GM12878 (cell line): ENCODE measurements at regions not wholly inside any gene's neighbourhood (a gene's known extent, or its start where the extent isn't known, plus 50 kb on each side); places are given as distances from the start of the nearest gene placed in this dataset.

ENCODE experiments used
- ATAC-seq: fragments of 200-7000 bp; cut with Tn5 transposase; 3 replicates; pipeline ENCODE4 v1.9.1; 2020; ENCODE audit warnings: mild to moderate bottlenecking, moderate library complexity
- BruUV-seq: library from RNA; stranded (reverse); fragments of 400-500 nt; replicated peaks from 2 replicates; lab custom pipeline; 2021; lab: Mats Ljungman, UMichigan
- CTCF ChIA-PET: fragments of 300-600 bp; sonication (Branson Sonifier 250); formaldehyde crosslinking; extraction: SDS; loops from one replicate; lab custom pipeline; 2021; ENCODE audit warnings: inconsistent platforms; lab: Yijun Ruan, JAX
- POLR2A ChIA-PET: fragments of 350-600 bp; formaldehyde crosslinking; extraction: SDS; loops from one replicate; lab custom pipeline; 2021; ENCODE audit warnings: inconsistent platforms; lab: Charles Lee
- RAD21 ChIA-PET: fragments of 300-600 bp; sonication (Branson Sonifier 250); formaldehyde crosslinking; loops from one replicate; lab custom pipeline; 2023; ENCODE audit warnings: antibody characterized with exemption; ENCODE audit not compliant: unreplicated experiment; lab: Charles Lee
- SMC1A ChIA-PET: fragments of 300-600 bp; sonication (Branson Sonifier 250); formaldehyde crosslinking; loops from one replicate; lab custom pipeline; 2023; ENCODE audit not compliant: unreplicated experiment, uncharacterized antibody; lab: Charles Lee
- DNase-seq: peaks from one replicate; pipeline ENCODE4 v3.0.0-alpha.2; 2011; ENCODE audit warnings: low read depth, low spot score
- FAIRE-seq: peaks from 3 replicates; lab custom pipeline; 2011; peaks lifted over from hg19 to GRCh38; lab: Jason Lieb, UNC
- H2AFZ ChIP-seq: 2 replicates; pipeline ENCODE4 v1.6.0; 2011; ENCODE audit warnings: low read depth, low read length, control low read depth; ENCODE audit not compliant: control insufficient read depth
- H3K27ac ChIP-seq: 2 replicates; pipeline ENCODE4 v1.5.1; 2011; ENCODE audit warnings: control low read depth; ENCODE audit not compliant: control insufficient read depth, insufficient read depth
- H3K27me3 ChIP-seq, 2 experiments: replicated peaks in 1 of 2; 2 replicates each; pipeline versions ENCODE4 v1.6.0 to v1.6.1; 2011; ENCODE audit warnings: low read length in 1 of 2; ENCODE audit not compliant: control insufficient read depth in 2 of 2, insufficient read depth in 2 of 2
- H3K36me3 ChIP-seq, 2 experiments: 2 replicates each; pipeline ENCODE4 v1.5.1; 2011; ENCODE audit warnings: low read length in 1 of 2; ENCODE audit not compliant: control insufficient read depth in 2 of 2, insufficient read depth in 2 of 2
- H3K4me1 ChIP-seq: 2 replicates; pipeline ENCODE4 v1.6.1; 2011; ENCODE audit warnings: mild to moderate bottlenecking, low read length, moderate library complexity, mixed read lengths; ENCODE audit not compliant: control insufficient read depth, insufficient read depth
- H3K4me2 ChIP-seq: 2 replicates; pipeline ENCODE4 v1.6.0; 2011; ENCODE audit warnings: control low read depth; ENCODE audit not compliant: control insufficient read depth, insufficient read depth
- H3K4me3 ChIP-seq: fragments of 200-600 bp; sonication (generic); 2 replicates; pipeline ENCODE4 v1.5.1; 2016
- H3K79me2 ChIP-seq: 2 replicates; pipeline ENCODE4 v1.6.0; 2011; ENCODE audit warnings: low read length; ENCODE audit not compliant: control insufficient read depth, insufficient read depth
- H3K9ac ChIP-seq: 2 replicates; pipeline ENCODE4 v1.8.0; 2011; ENCODE audit warnings: low read length, control low read depth, mixed read lengths; ENCODE audit not compliant: control insufficient read depth, insufficient read depth
- H3K9me3 ChIP-seq: replicated peaks from 3 replicates; pipeline ENCODE4 v1.5.1; 2011; ENCODE audit warnings: mild to moderate bottlenecking, low read length; ENCODE audit not compliant: control insufficient read depth, insufficient read depth
- H4K20me1 ChIP-seq: 2 replicates; pipeline ENCODE4 v1.6.0; 2011; ENCODE audit not compliant: control insufficient read depth, insufficient read depth
- BRCA1 ChIP-seq: IDR thresholded peaks from 2 replicates; pipeline ENCODE4 v1.6.1; 2011; ENCODE audit warnings: low read depth, low read length, improper control_type of control experiment
- CHD1 ChIP-seq: IDR thresholded peaks from 2 replicates; pipeline ENCODE4 v1.6.1; 2012; ENCODE audit warnings: low read depth, low read length, improper control_type of control experiment
- CREB1 ChIP-seq: IDR thresholded peaks from 2 replicates; pipeline ENCODE4 v1.6.1; 2012; ENCODE audit warnings: low read depth, mild to moderate bottlenecking, inconsistent platforms
- EGR1 ChIP-seq, 2 experiments: IDR thresholded peaks; 1 replicate in 1 of 2; 2 replicates in 1 of 2; pipeline ENCODE4 v1.6.1; 2011 to 2012; ENCODE audit warnings: low read depth in 2 of 2, low read length in 2 of 2, borderline replicate concordance in 1 of 2, mild to moderate bottlenecking in 1 of 2, moderate library complexity in 1 of 2
- EP300 ChIP-seq, 2 experiments: fragments of 150-350 bp in 1 of 2; IDR thresholded peaks; 2 replicates each; pipeline ENCODE4 v1.6.1; 2011 to 2012; ENCODE audit warnings: low read depth in 2 of 2, low read length in 2 of 2, borderline replicate concordance in 1 of 2, improper control_type of control experiment in 1 of 2, inconsistent platforms in 1 of 2; ENCODE audit not compliant: control insufficient read depth in 1 of 2
- HDGF ChIP-seq: fragments of 450-650 bp; IDR thresholded peaks from 2 replicates; pipeline ENCODE4 v1.6.1; 2016; ENCODE audit warnings: antibody characterized with exemption
- MTA2 ChIP-seq: fragments of 450-650 bp; IDR thresholded peaks from 2 replicates; pipeline ENCODE4 v1.6.1; 2016; ENCODE audit warnings: low read depth, mild to moderate bottlenecking, moderate library complexity
- NFXL1 ChIP-seq: fragments of 450-650 bp; IDR thresholded peaks from 2 replicates; pipeline ENCODE4 v1.6.1; 2017; ENCODE audit warnings: antibody characterized with exemption, mild to moderate bottlenecking, borderline replicate concordance
- NRF1 ChIP-seq: conservative IDR thresholded peaks from 2 replicates; pipeline ENCODE4 v1.6.1; 2011; ENCODE audit warnings: mild to moderate bottlenecking, low read depth, low read length, improper control_type of control experiment
- RUNX3 ChIP-seq: IDR thresholded peaks from 2 replicates; pipeline ENCODE4 v1.6.1; 2012; ENCODE audit warnings: low read length, inconsistent platforms
- SIX5 ChIP-seq: IDR thresholded peaks from 2 replicates; pipeline ENCODE4 v1.6.1; 2011; ENCODE audit warnings: mild to moderate bottlenecking, low read depth, low read length, moderate library complexity; ENCODE audit not compliant: severe bottlenecking
- SMC3 ChIP-seq: IDR thresholded peaks from 2 replicates; pipeline ENCODE4 v1.6.1; 2011; ENCODE audit warnings: low read length, improper control_type of control experiment, borderline replicate concordance
- TARDBP ChIP-seq: IDR thresholded peaks from 2 replicates; pipeline ENCODE4 v1.6.1; 2016; ENCODE audit warnings: borderline replicate concordance
- USF1 ChIP-seq: IDR thresholded peaks from 2 replicates; pipeline ENCODE4 v1.6.1; 2011; ENCODE audit warnings: borderline replicate concordance, low read depth, mild to moderate bottlenecking, moderate library complexity, mixed read lengths, low read length; ENCODE audit not compliant: insufficient read depth; ENCODE audit errors: extremely low read length
- WGBS: methylation state at CpG from one replicate; pipeline ENCODE4 v1.1.6; 2016; ENCODE audit warnings: low lambda C conversion rate; ENCODE audit not compliant: insufficient replicate concordance, insufficient coverage; ENCODE audit errors: missing lambda C conversion rate; 5-methylcytosine and 5-hydroxymethylcytosine counted together
- in situ Hi-C: fragments of 300-500 bp; cut with MboI; formaldehyde crosslinking; loops from 9 replicates; pipeline ENCODE4 v1.14.3; 2018; ENCODE audit warnings: mixed read lengths
- intact Hi-C: fragments of 100-400 bp; cut with micrococcal nuclease; formaldehyde crosslinking; loops from one replicate; pipeline ENCODE4 v1.14.2; 2022; ENCODE audit not compliant: unreplicated experiment
- TF ChIP-seq, protein P1 (sequence below): IDR thresholded peaks from 2 replicates; pipeline ENCODE4 v1.6.1; 2012; ENCODE audit warnings: mild to moderate bottlenecking, low read depth, low read length
- TF ChIP-seq, protein P2 (sequence below): fragments of 450-650 bp; IDR thresholded peaks from 2 replicates; pipeline ENCODE4 v1.6.1; 2017; ENCODE audit warnings: mild to moderate bottlenecking, moderate library complexity

DNA sequence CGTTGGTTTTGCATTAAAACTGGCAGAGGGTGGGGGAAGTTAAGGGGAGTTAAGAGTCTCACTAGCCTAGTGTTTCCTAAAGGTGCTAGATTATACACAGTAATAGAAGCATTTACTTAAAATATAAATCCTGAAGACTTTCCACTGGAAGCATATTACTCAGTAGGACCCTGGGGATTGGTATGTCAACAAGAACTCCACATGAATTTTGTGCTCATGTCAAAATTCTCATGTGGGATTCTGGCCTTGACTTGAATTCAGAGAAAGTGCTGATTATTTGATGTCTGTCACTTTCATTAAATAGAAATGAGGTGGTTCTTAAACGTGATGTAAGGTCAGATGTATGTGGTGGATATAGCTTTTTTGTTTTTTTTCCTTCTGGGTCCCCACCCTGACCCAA, 997.2 kb downstream of the TUSC7 start (continued):
- TF ChIP-seq USF1: no peak

DNA sequence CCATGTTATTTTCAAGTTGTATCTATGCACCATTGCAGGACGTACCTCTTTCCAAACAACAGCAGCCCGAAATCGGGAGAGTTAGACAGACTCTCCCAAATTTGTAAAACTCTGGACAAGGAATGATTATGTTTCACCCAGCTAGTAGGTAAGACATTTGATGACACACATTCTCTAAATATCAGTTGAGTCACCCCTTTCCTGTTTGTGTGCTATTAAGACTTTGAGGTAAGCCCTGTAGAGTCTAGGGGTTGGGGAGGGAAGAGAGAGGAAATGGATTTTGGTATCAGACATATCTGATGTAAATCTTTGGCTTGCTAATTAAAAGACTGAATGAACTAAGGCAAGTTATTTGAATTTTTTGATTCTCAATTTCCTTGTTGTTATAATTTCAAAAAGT, 999.0 kb downstream of the TUSC7 start:
- 0% methylated on average over 3 of the region's 3 CpGs for WGBS
- no peaks in the 10 kb centered on the region for H3K27me3 ChIP-seq
- TF ChIP-seq HDGF (no peak), EP300 (IDR thresholded peaks at IDR 0.05; ENCODE audit: borderline replicate concordance in 1 of 2, control insufficient read depth in 1 of 2, low read depth in 2 of 2, low read length in 2 of 2) (no peak), NFXL1 (no peak), BRCA1 (no peak), MTA2 (no peak), SMC3 (no peak), CREB1 (no peak), CHD1 (no peak), NRF1 (no peak), TARDBP (no peak), EGR1 (IDR thresholded peaks at IDR 0.05; ENCODE audit: borderline replicate concordance in 1 of 2, low read depth in 2 of 2, low read length in 2 of 2) (no peak), RUNX3 (no peak), SIX5 (no peak)
- TF ChIP-seq, protein P1, sequence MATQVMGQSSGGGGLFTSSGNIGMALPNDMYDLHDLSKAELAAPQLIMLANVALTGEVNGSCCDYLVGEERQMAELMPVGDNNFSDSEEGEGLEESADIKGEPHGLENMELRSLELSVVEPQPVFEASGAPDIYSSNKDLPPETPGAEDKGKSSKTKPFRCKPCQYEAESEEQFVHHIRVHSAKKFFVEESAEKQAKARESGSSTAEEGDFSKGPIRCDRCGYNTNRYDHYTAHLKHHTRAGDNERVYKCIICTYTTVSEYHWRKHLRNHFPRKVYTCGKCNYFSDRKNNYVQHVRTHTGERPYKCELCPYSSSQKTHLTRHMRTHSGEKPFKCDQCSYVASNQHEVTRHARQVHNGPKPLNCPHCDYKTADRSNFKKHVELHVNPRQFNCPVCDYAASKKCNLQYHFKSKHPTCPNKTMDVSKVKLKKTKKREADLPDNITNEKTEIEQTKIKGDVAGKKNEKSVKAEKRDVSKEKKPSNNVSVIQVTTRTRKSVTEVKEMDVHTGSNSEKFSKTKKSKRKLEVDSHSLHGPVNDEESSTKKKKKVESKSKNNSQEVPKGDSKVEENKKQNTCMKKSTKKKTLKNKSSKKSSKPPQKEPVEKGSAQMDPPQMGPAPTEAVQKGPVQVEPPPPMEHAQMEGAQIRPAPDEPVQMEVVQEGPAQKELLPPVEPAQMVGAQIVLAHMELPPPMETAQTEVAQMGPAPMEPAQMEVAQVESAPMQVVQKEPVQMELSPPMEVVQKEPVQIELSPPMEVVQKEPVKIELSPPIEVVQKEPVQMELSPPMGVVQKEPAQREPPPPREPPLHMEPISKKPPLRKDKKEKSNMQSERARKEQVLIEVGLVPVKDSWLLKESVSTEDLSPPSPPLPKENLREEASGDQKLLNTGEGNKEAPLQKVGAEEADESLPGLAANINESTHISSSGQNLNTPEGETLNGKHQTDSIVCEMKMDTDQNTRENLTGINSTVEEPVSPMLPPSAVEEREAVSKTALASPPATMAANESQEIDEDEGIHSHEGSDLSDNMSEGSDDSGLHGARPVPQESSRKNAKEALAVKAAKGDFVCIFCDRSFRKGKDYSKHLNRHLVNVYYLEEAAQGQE: no peak
- TF ChIP-seq, protein P2, sequence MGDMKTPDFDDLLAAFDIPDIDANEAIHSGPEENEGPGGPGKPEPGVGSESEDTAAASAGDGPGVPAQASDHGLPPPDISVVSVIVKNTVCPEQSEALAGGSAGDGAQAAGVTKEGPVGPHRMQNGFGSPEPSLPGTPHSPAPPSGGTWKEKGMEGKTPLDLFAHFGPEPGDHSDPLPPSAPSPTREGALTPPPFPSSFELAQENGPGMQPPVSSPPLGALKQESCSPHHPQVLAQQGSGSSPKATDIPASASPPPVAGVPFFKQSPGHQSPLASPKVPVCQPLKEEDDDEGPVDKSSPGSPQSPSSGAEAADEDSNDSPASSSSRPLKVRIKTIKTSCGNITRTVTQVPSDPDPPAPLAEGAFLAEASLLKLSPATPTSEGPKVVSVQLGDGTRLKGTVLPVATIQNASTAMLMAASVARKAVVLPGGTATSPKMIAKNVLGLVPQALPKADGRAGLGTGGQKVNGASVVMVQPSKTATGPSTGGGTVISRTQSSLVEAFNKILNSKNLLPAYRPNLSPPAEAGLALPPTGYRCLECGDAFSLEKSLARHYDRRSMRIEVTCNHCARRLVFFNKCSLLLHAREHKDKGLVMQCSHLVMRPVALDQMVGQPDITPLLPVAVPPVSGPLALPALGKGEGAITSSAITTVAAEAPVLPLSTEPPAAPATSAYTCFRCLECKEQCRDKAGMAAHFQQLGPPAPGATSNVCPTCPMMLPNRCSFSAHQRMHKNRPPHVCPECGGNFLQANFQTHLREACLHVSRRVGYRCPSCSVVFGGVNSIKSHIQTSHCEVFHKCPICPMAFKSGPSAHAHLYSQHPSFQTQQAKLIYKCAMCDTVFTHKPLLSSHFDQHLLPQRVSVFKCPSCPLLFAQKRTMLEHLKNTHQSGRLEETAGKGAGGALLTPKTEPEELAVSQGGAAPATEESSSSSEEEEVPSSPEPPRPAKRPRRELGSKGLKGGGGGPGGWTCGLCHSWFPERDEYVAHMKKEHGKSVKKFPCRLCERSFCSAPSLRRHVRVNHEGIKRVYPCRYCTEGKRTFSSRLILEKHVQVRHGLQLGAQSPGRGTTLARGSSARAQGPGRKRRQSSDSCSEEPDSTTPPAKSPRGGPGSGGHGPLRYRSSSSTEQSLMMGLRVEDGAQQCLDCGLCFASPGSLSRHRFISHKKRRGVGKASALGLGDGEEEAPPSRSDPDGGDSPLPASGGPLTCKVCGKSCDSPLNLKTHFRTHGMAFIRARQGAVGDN: no peak
- intact Hi-C loops (no loop called here), in situ Hi-C loops (no loop called here)
- H3K4me3 ChIP-seq: no peak overlapping the region
- H3K4me1 ChIP-seq: no peaks in the 10 kb centered on the region
- BruUV-seq: no TSS peak
- DNase-seq (no peak), FAIRE-seq (no peak), ATAC-seq (no peak)
- H3K27ac ChIP-seq: no peak overlapping the region
- POLR2A ChIA-PET: no interaction called here
- no peak overlapping the region for H3K4me2 ChIP-seq
- no peaks in the 10 kb centered on the region for H4K20me1 ChIP-seq
- H3K36me3 ChIP-seq: no peaks in the 10 kb centered on the region
- SMC1A ChIA-PET: interaction anchor here (0.8 to 0.9 kb wide), 2 partner anchors 14 to 198 kb away, joined by 3 read pairs; no protein-coding TSS in a partner anchor
- H2AFZ ChIP-seq: no peak overlapping the region
- RAD21 ChIA-PET: no interaction called here
- no peak overlapping the region for H3K9ac ChIP-seq
- H3K79me2 ChIP-seq: no peaks in the 10 kb centered on the region
- no peaks in the 10 kb centered on the region for H3K9me3 ChIP-seq
- CTCF ChIA-PET: interaction anchor here (1.2 kb wide), 1 partner anchor 18 kb away, joined by 3 read pairs; no protein-coding TSS in a partner anchor
